Heart left ventricle (tissue), 16 donors: ENCODE measurements at regions not wholly inside any gene's neighbourhood (a gene's known extent, or its start where the extent isn't known, plus 50 kb on each side); places are given as distances from the start of the nearest gene placed in this dataset.

Source experiments
- ATAC-seq, 4 donors: fragments of 200-7000 bp; cut with Tn5 transposase; one replicate each; pipeline ENCODE4 v1.9.1; 2020 to 2022; ENCODE audit warnings: moderate library complexity in 4 of 4, mild to moderate bottlenecking in 3 of 4, moderate number of reproducible peaks in 1 of 4
- DNase-seq, 5 donors: peaks; one replicate each; pipeline ENCODE4 v3.0.0-alpha.2; 2020
- H3K27ac ChIP-seq, 12 donors: fragments of 200-600 bp; sonication (generic) in 4 of 12; one replicate each; pipeline versions ENCODE4 v1.5.0 to v1.8.0; 2016 to 2022; ENCODE audit warnings: mild to moderate bottlenecking in 2 of 12
- H3K27me3 ChIP-seq, 9 donors: fragments of 200-600 bp; sonication (generic) in 2 of 9; one replicate each; pipeline versions ENCODE4 v1.5.1 to v1.8.0; 2016 to 2022; ENCODE audit warnings: mild to moderate bottlenecking in 3 of 9
- H3K36me3 ChIP-seq, 9 donors: fragments of 200-600 bp; sonication (generic) in 2 of 9; one replicate each; pipeline versions ENCODE4 v1.5.0 to v1.8.0; 2018 to 2022; ENCODE audit warnings: mild to moderate bottlenecking in 2 of 9
- H3K4me1 ChIP-seq, 12 donors: fragments of 200-600 bp; sonication (generic) in 4 of 12; one replicate each; pipeline versions ENCODE4 v1.5.0 to v1.8.0; 2016 to 2022; ENCODE audit warnings: mild to moderate bottlenecking in 3 of 12
- H3K4me3 ChIP-seq, 12 donors: fragments of 200-600 bp; sonication (generic) in 4 of 12; one replicate each; pipeline versions ENCODE4 v1.5.0 to v1.8.0; 2017 to 2022; ENCODE audit warnings: mild to moderate bottlenecking in 9 of 12, moderate library complexity in 4 of 12
- H3K9me3 ChIP-seq, 12 donors: fragments of 200-600 bp; sonication (generic) in 4 of 12; one replicate each; pipeline versions ENCODE4 v1.5.0 to v1.8.0; 2016 to 2022; ENCODE audit warnings: mild to moderate bottlenecking in 1 of 12
- POLR2A ChIP-seq, 2 donors: fragments of 450-650 bp; IDR thresholded peaks; one replicate each; pipeline ENCODE4 v1.6.1; 2017; ENCODE audit warnings: antibody characterized with exemption in 2 of 2, mild to moderate bottlenecking in 2 of 2, moderate library complexity in 2 of 2
- WGBS, 4 donors: extraction: QIAGEN DNeasy Blood & Tissue Kit in 2 of 4; methylation state at CpG; one replicate each; pipeline versions ENCODE4 v1.1.5 to v1.1.7; 2013 to 2018; 5-methylcytosine and 5-hydroxymethylcytosine counted together
- intact Hi-C, 10 donors: fragments of 100-400 bp; cut with DNase I; formaldehyde crosslinking; loops; one replicate each; pipeline versions ENCODE4 v1.11.1 to v1.14.2; 2022
- TF ChIP-seq, protein P1 (sequence below), 12 donors: fragments of 200-600 bp; sonication (generic) in 4 of 12; IDR thresholded peaks; one replicate each; pipeline versions ENCODE4 v1.5.0 to v1.8.0; 2018 to 2022; ENCODE audit warnings: antibody characterized with exemption in 12 of 12, mild to moderate bottlenecking in 5 of 12
- donor health status: ischemic (EF 13 %, LVEDD 7.1; RV severe dilation, severe dysfunction).
- donor health status: healthy with polysubstance abuse.
- donor health status: DM: no; HTN: yes; CAD: no.
- donor health status: DM: no; HTN: no; CAD: no.
- donor health status: ischemic (EF 25% LVEDD 6.9; RV normal size, moderate dysfunction).
- donor health status: ischemic (EF 25% LVEDD 5.7; RV mildly dilated, moderate dysfunction).
- donor health status: healthy.
- donor health status: DM: yes; HTN: yes; CAD: no.
- donor health status: ischemic (EF 35%, LVEDD 5.7; RV mildly dilated, moderate dysfunction).
- donor health status: nonischemic (EF 11% LVEDD 7.7; RV severe dilation, severe dysfunction).
- donor health status: DM: yes; HTN: yes; CAD: no.
- donor health status: PGD.
- donor health status: ischemic (EF 29% LVEDD 5.4; RV normal size, mild dysfunction).
- donor health status: nonischemic (EF 23%, LVEDD 6.1; RV moderate dilation, normal function).

DNA sequence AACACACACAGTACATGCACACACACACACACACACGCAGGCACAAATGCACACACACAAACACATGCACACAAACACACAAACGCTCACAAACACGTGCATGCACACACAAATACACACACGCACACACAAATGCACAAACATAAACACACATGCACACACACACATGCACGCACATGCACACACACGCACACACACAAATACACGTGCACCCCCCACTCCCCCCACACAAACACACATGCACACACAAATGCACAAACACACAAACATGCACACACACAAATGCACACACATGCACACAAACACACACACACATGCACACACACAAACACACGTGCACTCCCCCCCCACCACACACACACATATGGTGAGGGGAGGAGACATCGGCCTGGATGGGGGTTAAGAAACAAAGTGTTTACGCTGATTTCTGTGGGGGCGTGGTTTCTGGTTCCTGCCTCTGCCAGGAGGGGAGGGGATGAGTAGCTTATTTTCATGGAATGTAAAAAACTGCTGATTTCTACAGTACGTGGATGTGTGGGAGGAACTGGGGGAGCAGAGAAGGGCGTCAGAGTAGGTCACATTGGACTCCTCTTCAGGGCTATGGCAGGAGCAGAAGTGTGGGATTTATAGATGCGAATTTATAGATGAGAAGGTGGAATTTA, 607.2 kb downstream of the QKI start:
- no peak for DNase-seq
- no peaks in the 10 kb centered on the region for H3K27me3 ChIP-seq
- WGBS, 4 donors: 64 to 74% (median 73%) methylated on average over 14 of the region's 14 CpGs
- no peaks in the 10 kb centered on the region for H3K36me3 ChIP-seq
- H3K9me3 ChIP-seq: no peaks in the 10 kb centered on the region
- intact Hi-C loops: no loop called here
- TF ChIP-seq, protein P1, sequence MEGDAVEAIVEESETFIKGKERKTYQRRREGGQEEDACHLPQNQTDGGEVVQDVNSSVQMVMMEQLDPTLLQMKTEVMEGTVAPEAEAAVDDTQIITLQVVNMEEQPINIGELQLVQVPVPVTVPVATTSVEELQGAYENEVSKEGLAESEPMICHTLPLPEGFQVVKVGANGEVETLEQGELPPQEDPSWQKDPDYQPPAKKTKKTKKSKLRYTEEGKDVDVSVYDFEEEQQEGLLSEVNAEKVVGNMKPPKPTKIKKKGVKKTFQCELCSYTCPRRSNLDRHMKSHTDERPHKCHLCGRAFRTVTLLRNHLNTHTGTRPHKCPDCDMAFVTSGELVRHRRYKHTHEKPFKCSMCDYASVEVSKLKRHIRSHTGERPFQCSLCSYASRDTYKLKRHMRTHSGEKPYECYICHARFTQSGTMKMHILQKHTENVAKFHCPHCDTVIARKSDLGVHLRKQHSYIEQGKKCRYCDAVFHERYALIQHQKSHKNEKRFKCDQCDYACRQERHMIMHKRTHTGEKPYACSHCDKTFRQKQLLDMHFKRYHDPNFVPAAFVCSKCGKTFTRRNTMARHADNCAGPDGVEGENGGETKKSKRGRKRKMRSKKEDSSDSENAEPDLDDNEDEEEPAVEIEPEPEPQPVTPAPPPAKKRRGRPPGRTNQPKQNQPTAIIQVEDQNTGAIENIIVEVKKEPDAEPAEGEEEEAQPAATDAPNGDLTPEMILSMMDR (IDR thresholded peaks at IDR 0.05): no peak
- no peak for TF ChIP-seq POLR2A (IDR thresholded peaks at IDR 0.05)
- no peak for ATAC-seq
- H3K4me1 ChIP-seq: peaks cover 0 to 4% (median 0%) of the 10 kb centered on the region in 12 donors
- no peak overlapping the region for H3K27ac ChIP-seq
- H3K4me3 ChIP-seq: no peak overlapping the region

DNA sequence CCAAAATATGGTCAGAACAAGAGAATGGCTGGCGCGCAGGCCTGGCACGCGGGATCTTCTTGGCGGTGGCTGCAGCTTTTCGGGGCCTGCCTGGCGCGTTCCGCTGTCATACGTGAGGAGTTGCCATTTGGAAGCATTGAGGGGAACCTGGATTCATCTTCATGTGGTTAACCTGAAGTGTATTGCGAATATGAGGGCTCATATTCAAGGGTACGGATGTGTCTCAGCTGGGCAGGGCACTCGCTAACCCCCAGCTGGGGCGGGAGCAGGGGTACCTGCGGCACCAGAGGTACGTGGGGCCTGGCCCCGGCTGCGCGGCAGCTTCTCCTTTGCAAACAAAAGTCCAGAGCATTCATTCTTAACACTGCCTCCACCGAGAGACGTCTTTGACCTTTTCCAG, 605.6 kb downstream of the QKI start:
- ATAC-seq (no peak), DNase-seq (no peak)
- intact Hi-C loops: no loop called here
- no peak for TF ChIP-seq POLR2A (IDR thresholded peaks at IDR 0.05)
- no peaks in the 10 kb centered on the region for H3K36me3 ChIP-seq
- no peak overlapping the region for H3K27ac ChIP-seq
- H3K4me3 ChIP-seq: no peak overlapping the region
- no peaks in the 10 kb centered on the region for H3K27me3 ChIP-seq
- no peaks in the 10 kb centered on the region for H3K9me3 ChIP-seq
- peaks cover 0 to 4% (median 0%) of the 10 kb centered on the region in 12 donors for H3K4me1 ChIP-seq
- 95 to 98% (median 98%) methylated on average over 21 of the region's 21 CpGs for WGBS, 4 donors

DNA sequence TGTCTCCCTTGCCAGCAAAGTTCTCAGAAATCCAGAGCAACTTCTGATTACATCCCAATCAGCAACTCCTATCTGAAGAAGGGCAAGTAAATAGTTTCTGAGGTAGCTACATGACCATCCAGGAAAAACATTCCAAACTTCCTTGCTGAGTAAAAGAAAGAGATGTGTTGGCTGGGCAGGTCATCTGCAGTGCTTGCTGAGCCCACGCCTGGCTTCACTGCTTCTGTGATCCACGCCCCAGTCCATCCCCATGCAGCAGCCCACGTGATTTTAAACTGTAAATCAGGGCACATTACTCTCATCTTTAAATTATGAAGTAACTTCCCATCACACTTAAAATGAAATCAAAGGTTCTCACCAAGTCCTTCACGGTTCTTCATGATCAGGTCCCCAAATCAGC, 603.6 kb downstream of the QKI start:
- Histone ChIP-seq H3K9me3 (no peaks in the 10 kb centered on the region), H3K4me1 (peaks cover 0 to 6% (median 0%) of the 10 kb centered on the region in 12 donors), H3K27ac (no peak overlapping the region), H3K4me3 (no peak overlapping the region), H3K36me3 (no peaks in the 10 kb centered on the region), H3K27me3 (no peaks in the 10 kb centered on the region)
- intact Hi-C loops: no loop called here
- WGBS, 4 donors: 78 to 85% (median 81%) methylated on average over 4 of the region's 4 CpGs
- no peak for DNase-seq
- no peak for TF ChIP-seq POLR2A (IDR thresholded peaks at IDR 0.05)
- TF ChIP-seq, protein P1 (IDR thresholded peaks at IDR 0.05): no peak
- no peak for ATAC-seq

DNA sequence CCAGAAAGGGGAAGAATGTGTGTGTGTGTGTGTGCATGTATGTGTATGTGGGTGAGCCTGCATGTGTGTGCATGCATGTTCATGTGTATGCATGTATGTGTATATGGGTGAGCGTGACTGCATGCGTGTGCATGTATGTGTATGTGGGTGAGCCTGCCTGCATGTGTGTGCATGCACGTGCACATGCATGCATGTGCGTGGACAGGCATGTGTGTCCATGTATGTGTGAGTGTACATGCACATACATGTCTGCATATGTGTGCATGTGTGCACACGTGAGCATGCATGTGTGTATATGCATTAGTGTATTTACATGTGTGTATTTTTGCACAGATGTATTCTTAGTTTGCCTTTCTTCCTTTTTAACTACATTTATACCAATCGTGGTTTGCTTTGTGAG, 601.5 kb downstream of the QKI start:
- no peaks in the 10 kb centered on the region for H3K27me3 ChIP-seq
- 94 to 97% (median 96%) methylated on average over 6 of the region's 6 CpGs for WGBS, 4 donors
- no peak overlapping the region for H3K27ac ChIP-seq
- ATAC-seq (no peak), DNase-seq (no peak)
- H3K4me3 ChIP-seq: no peak overlapping the region
- no peaks in the 10 kb centered on the region for H3K36me3 ChIP-seq
- H3K4me1 ChIP-seq: peaks cover 0 to 8% (median 0%) of the 10 kb centered on the region in 12 donors
- intact Hi-C loops: no loop called here
- H3K9me3 ChIP-seq: no peaks in the 10 kb centered on the region
- TF ChIP-seq, protein P1 (IDR thresholded peaks at IDR 0.05): no peak
- TF ChIP-seq POLR2A (IDR thresholded peaks at IDR 0.05): no peak

DNA sequence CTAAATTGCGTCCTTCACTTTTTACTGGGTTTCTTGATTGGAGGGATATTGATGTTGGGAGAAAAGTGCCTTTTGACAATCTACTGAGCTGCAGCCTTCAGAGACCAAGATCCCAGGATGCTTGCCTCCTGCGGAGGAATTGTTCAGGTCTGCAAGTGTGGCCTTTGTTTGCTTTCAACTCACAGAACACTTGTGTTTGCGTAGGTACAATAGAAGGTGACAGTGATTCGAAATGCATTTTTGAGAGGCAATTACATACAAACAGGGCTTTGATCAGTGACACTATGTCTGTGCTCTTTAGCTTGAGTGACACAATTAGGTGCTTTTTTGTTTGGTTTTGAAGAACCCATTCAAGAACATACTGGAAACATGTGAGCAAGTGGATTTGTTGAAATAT, 600.6 kb downstream of the QKI start:
- no peak for ATAC-seq
- DNase-seq: no peak
- no peak overlapping the region for H3K4me3 ChIP-seq
- no peaks in the 10 kb centered on the region for H3K36me3 ChIP-seq
- H3K9me3 ChIP-seq: no peaks in the 10 kb centered on the region
- WGBS, 4 donors: 94 to 98% (median 95%) methylated on average over 4 of the region's 4 CpGs
- no peaks in the 10 kb centered on the region for H3K27me3 ChIP-seq
- no peak overlapping the region for H3K27ac ChIP-seq
- intact Hi-C loops: no loop called here
- TF ChIP-seq, protein P1 (IDR thresholded peaks at IDR 0.05): no peak
- TF ChIP-seq POLR2A (IDR thresholded peaks at IDR 0.05): no peak
- H3K4me1 ChIP-seq: peaks cover 0 to 17% (median 5%) of the 10 kb centered on the region in 12 donors
